MM.1S (cell line): ENCODE measurements at regions not wholly inside any gene's neighbourhood (a gene's known extent, or its start where the extent isn't known, plus 50 kb on each side); places are given as distances from the start of the nearest gene placed in this dataset.
"Not testable (repeated sequence)": the region's sequence is repeated elsewhere in the genome, so short reads cannot be mapped to it uniquely, and the experiment has no call there.

Experiments used
- DNase-seq: peaks from one replicate; pipeline ENCODE4 v3.0.0-alpha.2; 2015
- H2AFZ ChIP-seq: fragments of 300-600 bp; sonication (generic); 2 replicates; pipeline ENCODE4 v1.6.0; 2016; ENCODE audit warnings: antibody characterized with exemption, low read length
- H3F3A ChIP-seq: fragments of 300-600 bp; sonication (generic); 2 replicates; pipeline ENCODE4 v1.6.1; 2016; ENCODE audit warnings: mild to moderate bottlenecking, antibody characterized with exemption, low read length, moderate library complexity, mixed read lengths; ENCODE audit not compliant: insufficient read depth
- H3K27ac ChIP-seq: fragments of 300-600 bp; sonication (generic); 2 replicates; pipeline ENCODE4 v1.5.1; 2016; ENCODE audit warnings: mild to moderate bottlenecking, low read length
- H3K27me3 ChIP-seq: fragments of 300-600 bp; sonication (generic); replicated peaks from 2 replicates; pipeline ENCODE4 v1.6.0; 2016; ENCODE audit warnings: low read length; ENCODE audit not compliant: insufficient read depth
- H3K36me3 ChIP-seq: fragments of 300-600 bp; sonication (generic); replicated peaks from 2 replicates; pipeline ENCODE4 v1.6.1; 2016; ENCODE audit warnings: mild to moderate bottlenecking, low read length, mixed read lengths; ENCODE audit not compliant: insufficient read depth
- H3K4me1 ChIP-seq: fragments of 300-600 bp; sonication (generic); 2 replicates; pipeline ENCODE4 v1.6.1; 2016; ENCODE audit warnings: low read length, mixed read lengths
- H3K4me2 ChIP-seq: fragments of 300-600 bp; sonication (generic); 2 replicates; pipeline ENCODE4 v1.6.0; 2016; ENCODE audit warnings: low read depth, low read length
- H3K4me3 ChIP-seq: fragments of 300-600 bp; sonication (generic); 2 replicates; pipeline ENCODE4 v1.5.1; 2016; ENCODE audit warnings: low read length, mixed read lengths
- H3K79me2 ChIP-seq: fragments of 300-600 bp; sonication (generic); 2 replicates; pipeline ENCODE4 v1.6.1; 2016; ENCODE audit warnings: mixed run types, low read length, mixed read lengths
- H3K9ac ChIP-seq: fragments of 300-600 bp; sonication (generic); 2 replicates; pipeline ENCODE4 v1.6.1; 2016; ENCODE audit warnings: low read length, mixed read lengths
- H3K9me2 ChIP-seq: fragments of 300-600 bp; sonication (generic); replicated peaks from 2 replicates; pipeline ENCODE4 v1.6.1; 2016; ENCODE audit warnings: mild to moderate bottlenecking, low read length, mixed read lengths; ENCODE audit not compliant: insufficient read depth
- H3K9me3 ChIP-seq: fragments of 300-600 bp; sonication (generic); replicated peaks from 2 replicates; pipeline ENCODE4 v1.6.1; 2016; ENCODE audit warnings: mild to moderate bottlenecking, low read length, mixed read lengths; ENCODE audit not compliant: insufficient read depth
- H4K20me1 ChIP-seq: fragments of 300-600 bp; sonication (generic); 2 replicates; pipeline ENCODE4 v1.6.1; 2016; ENCODE audit warnings: mild to moderate bottlenecking, low read length, moderate library complexity, mixed read lengths; ENCODE audit not compliant: insufficient read depth
- EZH2 ChIP-seq: fragments of 300-600 bp; sonication (generic); optimal IDR thresholded peaks from 2 replicates; pipeline ENCODE3; 2017; ENCODE audit warnings: low read depth, mild to moderate bottlenecking, antibody characterized with exemption, low read length, mixed read lengths
- EZH2phosphoT487 ChIP-seq: fragments of 300-600 bp; sonication (generic); IDR thresholded peaks from 2 replicates; pipeline ENCODE4 v1.6.1; 2018; ENCODE audit warnings: antibody characterized with exemption, low read length
- TF ChIP-seq, protein P1 (sequence below): fragments of 300-600 bp; sonication (generic); IDR thresholded peaks from 2 replicates; pipeline ENCODE4 v1.5.1; 2016; ENCODE audit warnings: antibody characterized with exemption, low read length, mixed read lengths

DNA sequence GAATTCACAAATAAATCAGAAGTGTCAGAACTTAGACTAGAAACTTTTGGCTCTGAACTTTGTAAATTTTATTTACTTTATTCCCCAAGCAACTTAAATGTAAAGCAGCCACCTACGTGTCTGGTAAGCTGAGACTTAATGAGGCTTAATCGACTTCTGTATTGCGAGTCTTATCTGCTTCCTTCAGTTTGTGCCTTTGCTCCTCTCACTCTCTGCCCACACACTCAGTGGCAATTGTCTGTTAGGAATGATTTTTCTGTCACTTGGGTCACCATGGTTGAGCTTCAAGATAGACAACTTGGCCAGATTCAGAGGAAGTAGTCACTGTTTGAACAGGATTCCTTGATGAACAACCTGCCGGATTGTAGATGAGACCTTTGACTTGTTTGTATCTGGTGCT lies 691.4 kb upstream of the FSHR start:
- Histone ChIP-seq H4K20me1 (no peaks in the 10 kb centered on the region), H3F3A (no peaks in the 10 kb centered on the region), H3K9me2 (no peaks in the 10 kb centered on the region), H3K27ac (no peak overlapping the region), H2AFZ (no peak overlapping the region), H3K36me3 (no peaks in the 10 kb centered on the region), H3K79me2 (no peaks in the 10 kb centered on the region), H3K4me3 (no peak overlapping the region), H3K4me1 (no peaks in the 10 kb centered on the region), H3K27me3 (no peaks in the 10 kb centered on the region), H3K9ac (no peak overlapping the region), H3K9me3 (no peaks in the 10 kb centered on the region), H3K4me2 (no peak overlapping the region)
- no peak for DNase-seq
- TF ChIP-seq, protein P1, sequence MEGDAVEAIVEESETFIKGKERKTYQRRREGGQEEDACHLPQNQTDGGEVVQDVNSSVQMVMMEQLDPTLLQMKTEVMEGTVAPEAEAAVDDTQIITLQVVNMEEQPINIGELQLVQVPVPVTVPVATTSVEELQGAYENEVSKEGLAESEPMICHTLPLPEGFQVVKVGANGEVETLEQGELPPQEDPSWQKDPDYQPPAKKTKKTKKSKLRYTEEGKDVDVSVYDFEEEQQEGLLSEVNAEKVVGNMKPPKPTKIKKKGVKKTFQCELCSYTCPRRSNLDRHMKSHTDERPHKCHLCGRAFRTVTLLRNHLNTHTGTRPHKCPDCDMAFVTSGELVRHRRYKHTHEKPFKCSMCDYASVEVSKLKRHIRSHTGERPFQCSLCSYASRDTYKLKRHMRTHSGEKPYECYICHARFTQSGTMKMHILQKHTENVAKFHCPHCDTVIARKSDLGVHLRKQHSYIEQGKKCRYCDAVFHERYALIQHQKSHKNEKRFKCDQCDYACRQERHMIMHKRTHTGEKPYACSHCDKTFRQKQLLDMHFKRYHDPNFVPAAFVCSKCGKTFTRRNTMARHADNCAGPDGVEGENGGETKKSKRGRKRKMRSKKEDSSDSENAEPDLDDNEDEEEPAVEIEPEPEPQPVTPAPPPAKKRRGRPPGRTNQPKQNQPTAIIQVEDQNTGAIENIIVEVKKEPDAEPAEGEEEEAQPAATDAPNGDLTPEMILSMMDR: no peak
- TF ChIP-seq EZH2 (no peak), EZH2phosphoT487 (no peak)

DNA sequence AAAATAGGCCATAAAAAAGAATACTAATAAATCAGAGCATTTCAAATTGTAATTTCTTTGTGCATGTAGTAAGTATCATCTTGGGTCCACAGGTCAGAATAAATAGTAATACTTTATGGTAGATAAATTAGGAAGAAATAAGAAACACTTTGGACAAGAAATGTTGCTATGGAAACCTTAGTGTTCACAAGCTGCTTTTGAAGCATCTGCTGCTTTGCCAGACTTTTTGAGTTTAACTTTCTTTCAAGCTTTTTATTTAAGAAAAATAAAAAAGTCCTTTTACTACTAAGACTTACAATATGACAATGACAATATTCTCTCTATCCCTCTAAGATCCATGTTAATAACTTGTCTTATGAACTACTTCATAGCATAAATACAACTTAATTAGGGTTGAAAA lies 690.7 kb upstream of the FSHR start:
- no peak for DNase-seq
- H4K20me1 ChIP-seq: no peaks in the 10 kb centered on the region
- H3K27me3 ChIP-seq: no peaks in the 10 kb centered on the region

DNA sequence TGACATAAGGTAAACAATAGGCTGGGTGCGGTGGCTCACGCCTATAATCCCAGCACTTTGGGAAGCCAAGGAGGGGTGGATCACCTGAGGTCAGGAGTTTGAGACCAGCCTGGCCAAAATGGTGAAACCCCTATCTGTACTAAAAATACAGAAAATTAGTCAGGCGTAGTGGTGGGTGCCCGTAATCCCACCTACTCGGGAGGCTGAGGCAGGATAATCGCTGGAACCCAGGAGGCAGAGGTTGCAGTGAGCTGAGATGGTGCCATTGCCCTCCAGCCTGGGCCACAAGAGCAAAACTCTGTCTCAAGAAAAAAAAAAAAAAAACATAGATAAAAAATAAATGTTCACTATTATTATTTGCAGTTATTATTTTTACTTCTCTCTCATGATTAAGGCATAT lies 689.8 kb upstream of the FSHR start:
- not testable (repeated sequence) for H3K4me1 ChIP-seq, H3K27ac ChIP-seq, H3K9ac ChIP-seq, H3K9me2 ChIP-seq, H3K9me3 ChIP-seq, DNase-seq, H3K36me3 ChIP-seq, H2AFZ ChIP-seq, H4K20me1 ChIP-seq, H3F3A ChIP-seq, H3K4me3 ChIP-seq, H3K27me3 ChIP-seq, H3K4me2 ChIP-seq, H3K79me2 ChIP-seq

More for the DNA sequence above, 690.7 kb upstream of the FSHR start:
- H3F3A ChIP-seq: no peaks in the 10 kb centered on the region
- no peak overlapping the region for H3K4me2 ChIP-seq
- H3K9me2 ChIP-seq: no peaks in the 10 kb centered on the region
- H3K4me3 ChIP-seq: no peak overlapping the region
- TF ChIP-seq EZH2phosphoT487: no peak
- no peaks in the 10 kb centered on the region for H3K36me3 ChIP-seq
- H3K4me1 ChIP-seq: no peaks in the 10 kb centered on the region
- H3K79me2 ChIP-seq: no peaks in the 10 kb centered on the region
- no peaks in the 10 kb centered on the region for H3K9me3 ChIP-seq
- H3K27ac ChIP-seq: no peak overlapping the region
- H3K9ac ChIP-seq: no peak overlapping the region
- no peak overlapping the region for H2AFZ ChIP-seq

DNA sequence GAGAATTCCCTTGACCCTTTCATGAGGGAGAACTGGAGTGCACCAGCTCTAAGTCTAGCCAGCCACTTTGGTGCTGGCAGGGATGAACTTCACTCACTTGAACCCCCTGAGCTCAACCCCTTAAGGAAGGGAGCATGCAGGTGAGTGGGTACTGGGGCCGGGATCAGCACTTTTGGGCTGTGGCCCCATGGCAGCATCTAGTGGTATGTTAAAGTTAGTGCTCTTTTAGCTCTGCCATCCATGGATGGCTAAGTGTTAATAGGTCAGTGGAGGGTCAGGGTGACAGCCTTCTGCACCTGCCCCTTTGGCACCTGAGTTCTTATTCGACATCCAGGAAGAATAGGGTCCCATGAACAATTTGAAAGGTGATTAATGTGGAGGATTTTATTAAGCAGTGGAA lies 689.0 kb upstream of the FSHR start:
- no peaks in the 10 kb centered on the region for H3K4me1 ChIP-seq

More for the DNA sequence above, 689.0 kb upstream of the FSHR start:
- TF ChIP-seq, protein P1: no peak
- TF ChIP-seq EZH2phosphoT487 (no peak), EZH2 (no peak)
- Histone ChIP-seq H3K4me2 (no peak overlapping the region), H4K20me1 (no peaks in the 10 kb centered on the region), H3K36me3 (no peaks in the 10 kb centered on the region), H3K79me2 (no peaks in the 10 kb centered on the region), H3F3A (no peaks in the 10 kb centered on the region), H3K27me3 (no peaks in the 10 kb centered on the region), H3K9me3 (no peaks in the 10 kb centered on the region), H3K27ac (no peak overlapping the region), H3K4me3 (no peak overlapping the region), H2AFZ (no peak overlapping the region), H3K9me2 (no peaks in the 10 kb centered on the region), H3K9ac (no peak overlapping the region)
- no peak for DNase-seq
